Chondrocyte (in vitro differentiated cells): ENCODE measurements at regions not wholly inside any gene's neighbourhood (a gene's known extent, or its start where the extent isn't known, plus 50 kb on each side); places are given as distances from the start of the nearest gene placed in this dataset.

ENCODE experiments used
- DNase-seq: peaks from one replicate; pipeline ENCODE4 v3.0.0; 2021; ENCODE audit warnings: mixed read lengths, low spot score
- H3K27ac Mint-ChIP-seq: one replicate; pipeline ENCODE4 v1.8.0; 2021; ENCODE audit warnings: mild to moderate bottlenecking, moderate library complexity, mixed read lengths; ENCODE audit not compliant: unreplicated experiment
- H3K27me3 Mint-ChIP-seq: 2 replicates; pipeline ENCODE4 v1.8.0; 2021; ENCODE audit warnings: low read depth, mixed read lengths
- H3K36me3 Mint-ChIP-seq: 2 replicates; pipeline ENCODE4 v1.8.0; 2021; ENCODE audit warnings: low read depth, mixed read lengths
- H3K4me1 Mint-ChIP-seq: 2 replicates; pipeline ENCODE4 v1.8.0; 2021; ENCODE audit warnings: low read depth, mild to moderate bottlenecking, mixed read lengths
- H3K4me3 Mint-ChIP-seq: one replicate; pipeline ENCODE4 v1.8.0; 2021; ENCODE audit warnings: mild to moderate bottlenecking, moderate library complexity, mixed read lengths; ENCODE audit not compliant: unreplicated experiment
- H3K9me3 Mint-ChIP-seq: 2 replicates; pipeline ENCODE4 v1.8.0; 2021; ENCODE audit warnings: low read depth, mixed read lengths
- TF ChIP-seq, protein P1 (sequence below): fragments of 200-600 bp; sonication (generic); IDR thresholded peaks from 2 replicates; pipeline ENCODE4 v1.5.0; 2021; ENCODE audit warnings: antibody characterized with exemption, mild to moderate bottlenecking, moderate library complexity

DNA sequence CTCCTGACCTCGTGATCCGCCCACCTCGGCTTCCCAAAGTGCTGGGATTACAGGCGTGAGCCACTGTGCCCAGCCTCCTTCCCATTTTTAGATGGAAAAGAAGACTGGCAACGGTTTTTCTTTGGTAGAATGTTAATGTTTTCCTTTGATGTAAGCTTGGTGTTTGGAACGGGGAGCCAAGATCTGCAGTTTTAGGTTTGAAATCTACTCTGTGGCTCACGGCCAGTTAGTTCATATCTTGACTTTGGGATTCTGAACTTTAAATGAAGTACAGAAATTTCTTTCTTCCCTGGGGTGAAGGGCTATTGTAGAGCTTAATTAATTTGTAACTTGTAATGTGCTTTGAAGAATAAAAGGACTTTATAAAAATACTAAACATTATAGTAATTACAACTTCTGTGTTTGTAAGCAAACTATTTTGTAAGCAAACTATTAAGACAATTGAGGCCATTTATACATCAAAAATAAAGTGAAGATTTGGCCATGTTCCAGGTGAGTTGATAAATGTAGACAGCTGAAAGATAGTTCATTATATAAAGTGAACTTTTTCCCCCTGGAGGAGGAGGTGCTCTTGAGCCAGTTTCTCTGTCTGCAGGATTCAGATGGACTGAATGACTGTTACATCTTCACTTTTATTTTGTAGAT, 117.1 kb upstream of the TUT7 start:
- Mint-ChIP-seq H3K9me3 (no peaks in the 10 kb centered on the region), H3K4me3 (no peak overlapping the region), H3K4me1 (peaks cover 8% of the 10 kb centered on the region), H3K36me3 (no peaks in the 10 kb centered on the region), H3K27ac (no peak overlapping the region), H3K27me3 (no peaks in the 10 kb centered on the region)
- TF ChIP-seq, protein P1, sequence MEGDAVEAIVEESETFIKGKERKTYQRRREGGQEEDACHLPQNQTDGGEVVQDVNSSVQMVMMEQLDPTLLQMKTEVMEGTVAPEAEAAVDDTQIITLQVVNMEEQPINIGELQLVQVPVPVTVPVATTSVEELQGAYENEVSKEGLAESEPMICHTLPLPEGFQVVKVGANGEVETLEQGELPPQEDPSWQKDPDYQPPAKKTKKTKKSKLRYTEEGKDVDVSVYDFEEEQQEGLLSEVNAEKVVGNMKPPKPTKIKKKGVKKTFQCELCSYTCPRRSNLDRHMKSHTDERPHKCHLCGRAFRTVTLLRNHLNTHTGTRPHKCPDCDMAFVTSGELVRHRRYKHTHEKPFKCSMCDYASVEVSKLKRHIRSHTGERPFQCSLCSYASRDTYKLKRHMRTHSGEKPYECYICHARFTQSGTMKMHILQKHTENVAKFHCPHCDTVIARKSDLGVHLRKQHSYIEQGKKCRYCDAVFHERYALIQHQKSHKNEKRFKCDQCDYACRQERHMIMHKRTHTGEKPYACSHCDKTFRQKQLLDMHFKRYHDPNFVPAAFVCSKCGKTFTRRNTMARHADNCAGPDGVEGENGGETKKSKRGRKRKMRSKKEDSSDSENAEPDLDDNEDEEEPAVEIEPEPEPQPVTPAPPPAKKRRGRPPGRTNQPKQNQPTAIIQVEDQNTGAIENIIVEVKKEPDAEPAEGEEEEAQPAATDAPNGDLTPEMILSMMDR: no peak
- DNase-seq: no peak

GRCh38 chr9:86470326-86470725, 116.1 kb upstream of the TUT7 start:
- Mint-ChIP-seq H3K4me1 (peaks cover 8% of the 10 kb centered on the region), H3K27me3 (no peaks in the 10 kb centered on the region), H3K27ac (no peak overlapping the region), H3K4me3 (no peak overlapping the region), H3K36me3 (no peaks in the 10 kb centered on the region), H3K9me3 (no peaks in the 10 kb centered on the region)
- TF ChIP-seq, protein P1: no peak
- DNase-seq: no peak

DNA sequence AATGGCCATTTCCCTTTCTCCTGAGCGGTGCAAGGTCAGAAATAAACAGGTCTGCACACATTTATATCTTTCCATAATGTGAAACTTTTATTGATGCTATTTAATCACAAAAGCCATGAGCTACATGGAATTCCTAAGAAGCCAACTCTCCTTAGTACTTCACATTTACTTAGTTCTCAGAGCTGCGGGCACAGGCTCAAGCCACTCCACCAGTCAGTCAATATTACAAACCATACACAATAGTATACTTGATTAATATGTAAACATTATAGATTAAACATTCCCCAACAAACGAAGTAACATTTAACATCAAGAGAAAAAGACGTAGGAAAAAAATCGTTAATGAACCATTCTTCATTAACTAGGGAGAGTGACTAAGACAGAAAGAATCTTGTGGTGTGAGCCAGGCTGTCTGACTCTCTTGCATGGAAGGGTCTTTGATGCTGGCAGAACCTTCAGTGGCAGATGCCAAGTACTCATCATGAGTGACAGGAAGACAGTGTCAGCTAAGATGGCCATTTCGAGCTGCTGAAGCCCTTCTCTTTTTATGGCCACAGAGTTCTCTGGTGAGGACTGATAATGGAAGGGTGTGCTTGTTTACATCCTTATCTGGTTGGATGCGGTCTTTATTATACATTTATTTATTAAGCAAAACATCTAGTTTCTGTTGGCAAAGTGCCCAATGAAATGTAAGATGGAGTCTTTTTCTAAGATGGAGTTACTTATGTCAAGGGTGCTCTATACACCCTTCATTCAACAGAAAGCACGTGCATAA, 115.5 kb upstream of the TUT7 start:
- Mint-ChIP-seq H3K36me3 (no peaks in the 10 kb centered on the region), H3K4me1 (peaks cover 8% of the 10 kb centered on the region), H3K27ac (no peak overlapping the region), H3K9me3 (no peaks in the 10 kb centered on the region), H3K4me3 (no peak overlapping the region), H3K27me3 (no peaks in the 10 kb centered on the region)
- TF ChIP-seq, protein P1: no peak
- DNase-seq: no peak

- H3K27me3 Mint-ChIP-seq: no peaks in the 10 kb centered on the region
- H3K4me3 Mint-ChIP-seq: no peak overlapping the region
- H3K36me3 Mint-ChIP-seq: no peaks in the 10 kb centered on the region
- DNase-seq: no peak
- no peaks in the 10 kb centered on the region for H3K9me3 Mint-ChIP-seq
- H3K27ac Mint-ChIP-seq: no peak overlapping the region
- TF ChIP-seq, protein P1: no peak
- H3K4me1 Mint-ChIP-seq: peaks cover 20% of the 10 kb centered on the region
Measured at GRCh38 chr9:86464242-86464641, 110.0 kb upstream of the TUT7 start.

DNA sequence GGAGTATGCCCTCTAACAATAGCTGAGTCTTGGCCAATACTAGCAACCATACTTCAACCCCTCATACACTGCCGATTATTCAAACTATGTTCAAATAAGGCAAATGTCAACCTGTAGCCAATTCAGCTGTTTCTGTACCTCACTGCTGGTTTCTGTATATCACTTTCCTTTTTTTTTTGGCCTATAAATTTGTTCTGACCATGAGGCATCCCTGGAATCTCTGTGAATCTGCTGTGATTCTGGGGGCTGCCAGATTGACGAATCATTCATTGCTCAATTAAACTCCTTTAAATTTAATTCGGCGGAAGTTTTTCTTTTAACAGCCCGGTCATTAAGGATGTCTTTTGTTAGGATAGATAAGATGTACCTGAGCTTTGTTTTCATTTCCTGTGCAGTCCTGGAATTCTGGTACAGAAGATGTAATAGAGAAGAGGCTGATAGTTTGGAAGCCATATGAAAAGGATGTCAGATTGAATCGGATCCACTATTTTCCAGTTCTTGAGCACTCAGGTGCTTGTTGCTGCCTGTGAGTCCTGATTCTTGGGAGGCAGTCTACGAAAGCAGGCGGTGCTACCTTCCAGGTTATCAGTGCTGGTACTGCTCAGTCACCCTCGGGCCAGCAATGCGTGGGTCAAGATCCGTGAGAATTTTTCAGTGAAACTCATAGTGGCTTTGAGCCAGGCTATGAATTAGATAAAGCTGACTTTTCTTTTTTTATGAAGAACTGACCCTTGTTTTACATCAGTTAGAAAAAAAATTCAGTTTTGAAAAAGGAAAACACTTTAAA, 106.2 kb upstream of the TUT7 start:
- Mint-ChIP-seq H3K4me1 (peaks cover 23% of the 10 kb centered on the region), H3K27me3 (no peaks in the 10 kb centered on the region), H3K9me3 (no peaks in the 10 kb centered on the region), H3K4me3 (no peak overlapping the region), H3K36me3 (no peaks in the 10 kb centered on the region), H3K27ac (no peak overlapping the region)
- TF ChIP-seq, protein P1: no peak
- no peak for DNase-seq
